Neural progenitor cell (in vitro differentiated cells): ENCODE measurements at regions not wholly inside any gene's neighbourhood (a gene's known extent, or its start where the extent isn't known, plus 50 kb on each side); places are given as distances from the start of the nearest gene placed in this dataset.

ENCODE experiments used
- DNase-seq: peaks from one replicate; pipeline ENCODE4 v3.0.0-alpha.2; 2016; ENCODE audit warnings: low spot score
- H2AFZ ChIP-seq: fragments of 200-600 bp; sonication (generic); replicated peaks from 2 replicates; pipeline ENCODE4 v1.6.1; 2016; ENCODE audit warnings: antibody characterized with exemption
- H3F3A ChIP-seq: fragments of 200-600 bp; sonication (generic); 2 replicates; pipeline ENCODE4 v1.6.1; 2016; ENCODE audit warnings: antibody characterized with exemption, low read depth
- H3K27ac ChIP-seq: fragments of 200-600 bp; sonication (generic); 2 replicates; pipeline ENCODE4 v1.5.1; 2016; ENCODE audit warnings: mild to moderate bottlenecking
- H3K27me3 ChIP-seq: fragments of 200-600 bp; sonication (generic); 2 replicates; pipeline ENCODE4 v1.6.1; 2016; ENCODE audit warnings: mild to moderate bottlenecking, moderate library complexity
- H3K36me3 ChIP-seq: fragments of 200-600 bp; sonication (generic); 2 replicates; pipeline ENCODE4 v1.5.1; 2016
- H3K4me1 ChIP-seq: fragments of 200-600 bp; sonication (generic); 2 replicates; pipeline ENCODE4 v1.6.1; 2016; ENCODE audit warnings: mixed run types
- H3K4me2 ChIP-seq: fragments of 200-600 bp; sonication (generic); 2 replicates; pipeline ENCODE4 v1.6.1; 2016
- H3K4me3 ChIP-seq: fragments of 200-600 bp; sonication (generic); 2 replicates; pipeline ENCODE4 v1.5.1; 2016
- H3K79me2 ChIP-seq: fragments of 200-600 bp; sonication (generic); 2 replicates; pipeline ENCODE4 v1.6.1; 2016; ENCODE audit warnings: low read depth
- H3K9ac ChIP-seq: fragments of 200-600 bp; sonication (generic); 2 replicates; pipeline ENCODE4 v1.6.1; 2016
- H3K9me3 ChIP-seq: fragments of 200-600 bp; sonication (generic); 2 replicates; pipeline ENCODE4 v1.5.1; 2016; ENCODE audit warnings: low read depth
- H4K20me1 ChIP-seq: fragments of 200-600 bp; sonication (generic); 2 replicates; pipeline ENCODE4 v1.6.1; 2016; ENCODE audit warnings: low read depth
- H3K27ac Mint-ChIP-seq: 3 replicates; pipeline ENCODE4 v1.8.0; 2021; ENCODE audit warnings: mixed read lengths
- H3K27me3 Mint-ChIP-seq: 2 replicates; pipeline ENCODE4 v1.8.0; 2022; ENCODE audit warnings: low read depth, mild to moderate bottlenecking, inconsistent platforms, moderate library complexity, mixed read lengths; ENCODE audit not compliant: insufficient read depth
- H3K36me3 Mint-ChIP-seq: 3 replicates; pipeline ENCODE4 v1.8.0; 2021; ENCODE audit warnings: mixed read lengths
- H3K4me1 Mint-ChIP-seq: 3 replicates; pipeline ENCODE4 v1.8.0; 2021; ENCODE audit warnings: mixed read lengths
- H3K4me3 Mint-ChIP-seq: 3 replicates; pipeline ENCODE4 v1.8.0; 2021; ENCODE audit warnings: mild to moderate bottlenecking, moderate library complexity, mixed read lengths
- H3K9me3 Mint-ChIP-seq: 3 replicates; pipeline ENCODE4 v1.8.0; 2020; ENCODE audit warnings: mixed read lengths
- EZH2 ChIP-seq: fragments of 200-600 bp; sonication (generic); IDR thresholded peaks from 2 replicates; pipeline ENCODE4 v1.6.1; 2017; ENCODE audit warnings: antibody characterized with exemption, mild to moderate bottlenecking, moderate library complexity
- EZH2phosphoT487 ChIP-seq: fragments of 200-600 bp; sonication (generic); IDR thresholded peaks from 2 replicates; pipeline ENCODE4 v1.6.1; 2017; ENCODE audit warnings: antibody characterized with exemption
- TF ChIP-seq, protein P1 (sequence below): fragments of 200-600 bp; sonication (generic); IDR thresholded peaks from 2 replicates; pipeline ENCODE4 v1.5.1; 2017; ENCODE audit warnings: antibody characterized with exemption, mild to moderate bottlenecking

DNA sequence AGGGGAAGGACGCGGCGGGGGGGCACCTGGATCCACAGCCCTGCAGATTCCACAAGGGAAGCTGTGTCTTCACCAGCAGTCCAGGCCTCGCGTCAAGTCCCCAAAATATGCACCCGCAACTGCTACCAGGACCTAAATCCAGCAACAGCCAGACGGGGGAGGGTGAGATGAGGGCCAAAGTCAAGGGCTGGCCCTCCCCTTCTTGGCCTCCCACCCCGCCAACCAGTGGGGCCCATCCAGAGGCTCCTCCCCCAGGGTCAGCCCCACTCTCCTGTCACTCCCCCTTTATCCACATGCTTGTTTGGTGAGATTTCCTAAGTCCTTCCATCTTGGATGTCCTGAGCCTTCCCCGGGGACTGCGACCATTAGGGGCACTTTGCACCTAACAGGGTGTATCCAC is 138.7 kb downstream of the ENGASE start:
- Histone ChIP-seq H3F3A (peaks cover 19% of the 10 kb centered on the region), H3K27ac (no peak overlapping the region), H3K27me3 (no peaks in the 10 kb centered on the region), H3K4me3 (no peak overlapping the region), H3K4me1 (peaks cover 22% of the 10 kb centered on the region), H2AFZ (no peak overlapping the region), H3K4me2 (no peak overlapping the region), H3K36me3 (no peaks in the 10 kb centered on the region), H3K79me2 (no peaks in the 10 kb centered on the region), H4K20me1 (no peaks in the 10 kb centered on the region), H3K9ac (no peak overlapping the region), H3K9me3 (no peaks in the 10 kb centered on the region)
- no peak for DNase-seq
- H3K4me1 Mint-ChIP-seq = peaks cover 7% of the 10 kb centered on the region
- H3K9me3 Mint-ChIP-seq = no peaks in the 10 kb centered on the region
- H3K36me3 Mint-ChIP-seq = no peaks in the 10 kb centered on the region
- H3K27ac Mint-ChIP-seq = no peak overlapping the region
- TF ChIP-seq, protein P1, sequence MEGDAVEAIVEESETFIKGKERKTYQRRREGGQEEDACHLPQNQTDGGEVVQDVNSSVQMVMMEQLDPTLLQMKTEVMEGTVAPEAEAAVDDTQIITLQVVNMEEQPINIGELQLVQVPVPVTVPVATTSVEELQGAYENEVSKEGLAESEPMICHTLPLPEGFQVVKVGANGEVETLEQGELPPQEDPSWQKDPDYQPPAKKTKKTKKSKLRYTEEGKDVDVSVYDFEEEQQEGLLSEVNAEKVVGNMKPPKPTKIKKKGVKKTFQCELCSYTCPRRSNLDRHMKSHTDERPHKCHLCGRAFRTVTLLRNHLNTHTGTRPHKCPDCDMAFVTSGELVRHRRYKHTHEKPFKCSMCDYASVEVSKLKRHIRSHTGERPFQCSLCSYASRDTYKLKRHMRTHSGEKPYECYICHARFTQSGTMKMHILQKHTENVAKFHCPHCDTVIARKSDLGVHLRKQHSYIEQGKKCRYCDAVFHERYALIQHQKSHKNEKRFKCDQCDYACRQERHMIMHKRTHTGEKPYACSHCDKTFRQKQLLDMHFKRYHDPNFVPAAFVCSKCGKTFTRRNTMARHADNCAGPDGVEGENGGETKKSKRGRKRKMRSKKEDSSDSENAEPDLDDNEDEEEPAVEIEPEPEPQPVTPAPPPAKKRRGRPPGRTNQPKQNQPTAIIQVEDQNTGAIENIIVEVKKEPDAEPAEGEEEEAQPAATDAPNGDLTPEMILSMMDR = no peak
- TF ChIP-seq EZH2phosphoT487 (no peak), EZH2 (no peak)
- H3K27me3 Mint-ChIP-seq = peaks cover 17% of the 10 kb centered on the region
- no peak overlapping the region for H3K4me3 Mint-ChIP-seq

DNA sequence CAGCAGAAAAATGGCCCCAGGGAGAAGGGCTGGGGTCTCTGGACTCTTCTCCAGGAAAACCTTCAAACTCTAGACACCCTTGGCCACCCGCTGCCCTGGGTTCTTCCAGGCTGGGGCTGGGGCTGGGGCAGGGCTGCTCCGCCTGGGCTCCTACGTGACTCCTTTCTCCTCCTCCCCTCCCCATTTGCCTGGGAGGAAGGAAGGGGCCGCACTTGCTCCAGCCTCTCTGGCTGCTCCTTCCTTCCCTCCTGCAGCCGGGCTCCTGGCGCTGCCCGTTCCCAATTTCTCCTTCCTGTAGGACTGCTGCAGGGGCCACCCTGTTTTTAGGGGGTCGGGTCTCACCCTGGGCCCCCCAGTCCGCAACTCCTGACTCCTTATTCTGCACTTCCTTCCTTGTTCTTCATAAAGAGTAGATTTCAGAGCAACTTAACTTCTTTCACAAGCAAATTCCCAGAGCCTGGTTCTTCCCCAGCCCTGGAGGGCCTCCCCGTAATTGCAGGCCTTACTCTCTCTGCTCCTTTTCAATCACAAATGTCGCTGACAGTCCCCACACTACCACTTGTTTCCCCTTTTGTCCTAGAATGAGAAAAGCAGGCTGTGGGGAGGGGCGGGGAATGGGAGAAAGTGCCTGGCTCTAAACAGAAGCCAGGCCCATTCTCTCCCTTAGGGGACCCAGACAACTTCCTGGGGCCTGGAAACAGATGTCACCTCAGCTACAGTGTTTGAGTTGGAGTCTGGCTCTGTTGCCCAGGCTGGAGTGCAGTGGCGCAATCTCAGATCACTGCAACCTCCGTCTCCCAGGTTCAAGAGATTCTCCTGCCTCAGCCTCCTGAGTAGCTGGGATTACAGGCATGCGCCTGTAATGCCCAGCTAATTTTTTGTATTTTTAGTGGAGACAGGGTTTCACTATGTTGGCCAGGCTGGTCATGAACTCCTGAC is 137.8 kb downstream of the ENGASE start:
- Mint-ChIP-seq H3K36me3 (no peaks in the 10 kb centered on the region), H3K4me3 (no peak overlapping the region), H3K4me1 (peaks cover 7% of the 10 kb centered on the region), H3K27me3 (peaks cover 14% of the 10 kb centered on the region), H3K9me3 (no peaks in the 10 kb centered on the region), H3K27ac (no peak overlapping the region)
- Histone ChIP-seq H3K9me3 (no peaks in the 10 kb centered on the region), H3K79me2 (no peaks in the 10 kb centered on the region), H4K20me1 (no peaks in the 10 kb centered on the region), H3K27ac (peak overlapping the region; percentile 67), H3K27me3 (no peaks in the 10 kb centered on the region), H3K36me3 (no peaks in the 10 kb centered on the region), H3K4me2 (peak overlapping the region; percentile 60), H3K9ac (no peak overlapping the region), H2AFZ (peak overlapping the region; percentile 93), H3K4me3 (no peak overlapping the region), H3K4me1 (peaks cover 29% of the 10 kb centered on the region), H3F3A (peaks cover 19% of the 10 kb centered on the region)
- DNase-seq = peak; percentile 63
- TF ChIP-seq EZH2phosphoT487 = no peak
- TF ChIP-seq, protein P1 = peak; percentile 37

DNA sequence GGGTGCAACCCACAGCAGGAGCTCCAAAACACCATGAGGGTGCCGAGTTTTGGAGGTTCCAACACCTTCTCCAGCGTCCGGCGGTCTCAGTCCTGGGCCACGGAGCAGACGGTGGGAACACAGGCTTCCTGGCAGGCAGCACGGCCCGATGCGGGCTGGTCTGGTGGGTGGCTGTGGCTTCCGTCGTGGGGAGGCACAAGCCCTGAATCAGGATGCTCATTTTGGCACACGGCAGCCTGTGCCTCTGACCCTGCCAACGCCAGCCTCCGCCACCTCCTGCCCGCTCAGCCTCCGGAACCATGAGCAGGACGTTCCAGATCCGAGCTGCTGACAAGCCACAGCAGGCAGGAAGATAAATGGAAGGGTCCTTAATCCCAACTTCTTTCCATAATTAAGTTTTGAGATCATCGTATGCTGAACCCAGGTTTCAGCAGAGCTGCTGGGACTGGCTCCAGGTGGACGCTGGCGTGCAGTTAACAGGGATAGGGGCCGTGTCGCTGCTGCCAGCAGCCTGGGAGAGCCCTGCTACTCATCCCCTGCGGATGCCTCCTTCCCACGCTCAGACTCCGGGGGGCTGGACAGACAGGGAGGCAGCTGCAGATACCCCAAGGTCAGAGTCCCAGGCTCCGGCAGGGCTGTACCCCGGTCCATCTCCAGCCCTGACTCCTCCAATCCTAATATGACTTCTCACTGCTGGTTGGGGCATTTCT is 136.6 kb downstream of the ENGASE start:
- H3K4me2 ChIP-seq = no peak overlapping the region
- no peak overlapping the region for H3K27ac ChIP-seq
- no peaks in the 10 kb centered on the region for H3K36me3 ChIP-seq
- H3K4me1 ChIP-seq = peaks cover 29% of the 10 kb centered on the region
- Mint-ChIP-seq H3K4me3 (no peak overlapping the region), H3K27me3 (peaks cover 12% of the 10 kb centered on the region), H3K4me1 (peaks cover 7% of the 10 kb centered on the region), H3K36me3 (no peaks in the 10 kb centered on the region), H3K9me3 (no peaks in the 10 kb centered on the region), H3K27ac (no peak overlapping the region)
- no peaks in the 10 kb centered on the region for H3K9me3 ChIP-seq
- no peak overlapping the region for H3K4me3 ChIP-seq
- TF ChIP-seq EZH2 (no peak), EZH2phosphoT487 (no peak)
- TF ChIP-seq, protein P1 = no peak
- H3K9ac ChIP-seq = no peak overlapping the region
- no peaks in the 10 kb centered on the region for H3K27me3 ChIP-seq
- no peaks in the 10 kb centered on the region for H4K20me1 ChIP-seq
- peaks cover 19% of the 10 kb centered on the region for H3F3A ChIP-seq
- H2AFZ ChIP-seq = no peak overlapping the region
- DNase-seq = no peak
- H3K79me2 ChIP-seq = no peaks in the 10 kb centered on the region
